Psoas muscle (tissue), 7 donors: ENCODE measurements at regions not wholly inside any gene's neighbourhood (a gene's known extent, or its start where the extent isn't known, plus 50 kb on each side); places are given as distances from the start of the nearest gene placed in this dataset.
"Not testable (repeated sequence)": the region's sequence is repeated elsewhere in the genome, so short reads cannot be mapped to it uniquely, and the experiment has no call there.

Experiments used
- ATAC-seq, 4 donors: fragments of 200-7000 bp; cut with Tn5 transposase; one replicate each; pipeline ENCODE4 v1.9.1; 2020; ENCODE audit warnings: moderate library complexity in 3 of 4, mild to moderate bottlenecking in 2 of 4
- DNase-seq, 2 donors: peaks; one replicate each; pipeline ENCODE4 v3.0.0-alpha.2; 2020
- H3K27ac ChIP-seq: fragments of 200-600 bp; one replicate; pipeline ENCODE4 v1.8.0; 2022
- H3K27me3 ChIP-seq, 3 donors: fragments of 200-600 bp in 1 of 3; one replicate each; pipeline versions ENCODE4 v1.6.1 to v1.8.0; 2013 to 2022; ENCODE audit warnings: low read length in 2 of 3, mild to moderate bottlenecking in 2 of 3, moderate library complexity in 1 of 3; ENCODE audit not compliant: insufficient read depth in 3 of 3
- H3K36me3 ChIP-seq, 2 donors: fragments of 200-600 bp in 1 of 2; one replicate each; pipeline versions ENCODE4 v1.6.1 to v1.8.0; 2013 to 2022; ENCODE audit warnings: low read depth in 1 of 2, mild to moderate bottlenecking in 1 of 2, moderate library complexity in 1 of 2; ENCODE audit not compliant: insufficient read depth in 1 of 2
- H3K4me1 ChIP-seq: fragments of 200-600 bp; one replicate; pipeline ENCODE4 v1.8.0; 2022
- H3K4me3 ChIP-seq: fragments of 200-600 bp; one replicate; pipeline ENCODE4 v1.8.0; 2022; ENCODE audit warnings: mild to moderate bottlenecking
- H3K9me3 ChIP-seq: fragments of 200-600 bp; one replicate; pipeline ENCODE4 v1.8.0; 2022
- CTCF ChIP-seq: fragments of 200-600 bp; IDR thresholded peaks from one replicate; pipeline ENCODE4 v1.8.0; 2022; ENCODE audit warnings: antibody characterized with exemption
- WGBS, 3 donors: extraction: QIAGEN DNeasy Blood & Tissue Kit; methylation state at CpG; one replicate each; pipeline versions ENCODE4 v1.1.6 to v1.1.7; 2013; 5-methylcytosine and 5-hydroxymethylcytosine counted together
- intact Hi-C, 2 donors: fragments of 100-400 bp; cut with DNase I; formaldehyde crosslinking; loops; one replicate each; pipeline versions ENCODE4 v1.11.0 to v1.14.2; 2022
- donor health status: healthy with polysubstance abuse.
- donor health status: DM: no; HTN: no; CAD: no; lungs with moderate emphysema.
- donor health status: Bipolar disorder and iron deficiency.
- donor health status: healthy.
- donor health status: DM: yes; HTN: yes; CAD: no.
- donor health status: DM: no; HTN: no; CAD: no.
- donor health status: DM: yes; HTN: yes; CAD: no.

DNA sequence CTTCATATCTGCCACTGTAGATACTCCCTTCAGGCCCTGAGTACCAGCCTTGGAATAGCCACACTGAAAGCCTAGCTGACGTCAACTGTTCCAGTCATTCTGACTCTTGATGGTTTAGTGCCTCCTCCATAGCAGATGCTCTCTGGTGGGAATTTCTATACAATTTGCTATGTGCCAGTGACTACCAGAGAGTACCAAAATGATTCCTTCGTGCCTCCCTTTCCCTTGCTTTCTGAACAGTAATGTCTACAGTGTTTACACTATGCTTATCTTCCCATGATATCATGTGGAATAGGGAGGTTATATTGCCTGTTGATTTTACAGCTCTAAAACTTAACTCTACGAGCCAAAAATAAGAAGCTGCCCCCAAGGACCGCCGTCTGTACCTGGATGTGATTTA lies 109.7 kb upstream of the GMNC start:
- Histone ChIP-seq H3K4me1 (no peaks in the 10 kb centered on the region), H3K27ac (no peak overlapping the region), H3K9me3 (no peaks in the 10 kb centered on the region), H3K4me3 (no peak overlapping the region), H3K36me3 (no peaks in the 10 kb centered on the region), H3K27me3 (no peaks in the 10 kb centered on the region)
- no peak for DNase-seq
- 43 to 75% (median 58%) methylated on average over 5 of the region's 5 CpGs for WGBS, 3 donors
- no peak for TF ChIP-seq CTCF
- intact Hi-C loops, result no loop called here
- no peak for ATAC-seq

DNA sequence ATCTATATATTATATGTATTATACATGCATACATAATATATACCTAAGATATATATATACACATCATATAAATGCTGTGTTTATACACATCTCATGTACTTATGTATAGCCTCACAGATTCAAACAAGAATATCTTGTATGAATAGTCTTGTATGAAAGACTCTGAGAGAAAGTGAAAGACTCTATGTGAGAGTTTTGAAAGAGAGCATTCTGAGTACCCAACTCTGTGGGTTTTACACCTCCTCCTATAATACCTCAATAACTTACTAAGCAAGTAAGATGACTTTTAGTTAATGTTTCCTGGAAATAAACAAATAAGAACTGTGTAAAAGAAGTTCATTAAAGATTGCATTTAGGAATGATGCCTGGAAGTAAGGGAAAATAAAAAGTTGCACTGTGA lies 108.1 kb upstream of the GMNC start:
- intact Hi-C loops, result no loop called here
- TF ChIP-seq CTCF, result no peak
- no peaks in the 10 kb centered on the region for H3K27me3 ChIP-seq
- no peak overlapping the region for H3K4me3 ChIP-seq
- H3K36me3 ChIP-seq, result no peaks in the 10 kb centered on the region
- H3K4me1 ChIP-seq, result no peaks in the 10 kb centered on the region
- no peaks in the 10 kb centered on the region for H3K9me3 ChIP-seq
- ATAC-seq, result no peak
- DNase-seq, result no peak
- no peak overlapping the region for H3K27ac ChIP-seq

DNA sequence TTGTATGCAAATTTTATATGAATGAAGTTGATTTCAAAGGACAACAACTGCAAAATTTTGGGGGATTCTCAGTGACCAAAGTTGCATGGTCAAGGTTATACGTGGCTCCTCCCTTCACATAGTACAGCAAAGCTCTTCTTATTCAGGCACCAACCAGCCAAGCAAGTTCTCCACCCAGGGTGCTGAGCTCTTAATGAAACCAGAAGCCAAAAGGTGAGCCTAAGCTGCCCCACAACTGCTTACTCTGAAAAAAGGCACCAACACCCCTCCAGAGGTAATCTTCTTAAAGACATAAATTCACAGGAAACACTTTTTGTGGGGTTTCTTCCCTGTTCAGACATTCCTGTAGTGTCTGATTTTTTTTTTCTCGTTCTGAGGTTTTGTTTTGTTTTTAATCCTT lies 106.1 kb upstream of the GMNC start:
- Histone ChIP-seq H3K9me3 (no peaks in the 10 kb centered on the region), H3K4me3 (no peak overlapping the region), H3K27ac (no peak overlapping the region), H3K36me3 (no peaks in the 10 kb centered on the region), H3K4me1 (no peaks in the 10 kb centered on the region), H3K27me3 (no peaks in the 10 kb centered on the region)
- intact Hi-C loops, result no loop called here
- no peak for ATAC-seq
- no peak for DNase-seq
- TF ChIP-seq CTCF, result no peak
- WGBS, 3 donors, result 35 to 44% (median 43%) methylated on average over 2 of the region's 2 CpGs

GRCh38 chr3:190964931-190965330 lies 102.4 kb upstream of the GMNC start:
- 48 to 70% (median 68%) methylated on average over 17 to 19 of the region's 20 CpGs for WGBS, 3 donors

DNA sequence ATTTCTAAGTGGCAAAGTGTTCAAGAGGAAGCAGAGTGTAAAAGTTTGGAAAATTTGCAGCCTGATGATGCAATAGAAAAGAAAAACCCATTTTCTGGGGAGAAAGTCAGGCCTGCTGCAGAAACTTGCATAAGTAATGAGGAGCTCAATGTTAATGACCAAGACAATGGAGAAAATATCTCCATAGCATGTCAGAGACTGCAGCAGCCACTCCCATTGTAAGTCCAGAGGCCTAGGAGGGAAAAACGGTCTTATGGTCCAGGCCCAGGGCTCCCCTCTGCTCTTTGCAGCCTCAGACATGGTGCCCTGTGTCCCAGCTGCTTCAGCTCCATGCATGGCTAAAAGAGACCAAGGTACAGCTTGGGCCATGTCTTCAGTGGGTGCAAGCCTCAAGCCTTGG lies 96.6 kb upstream of the GMNC start:
- no peaks in the 10 kb centered on the region for H3K27me3 ChIP-seq
- no peak for ATAC-seq
- no peaks in the 10 kb centered on the region for H3K36me3 ChIP-seq
- no peak overlapping the region for H3K4me3 ChIP-seq
- no peak for DNase-seq
- intact Hi-C loops, result no loop called here
- H3K27ac ChIP-seq, result no peak overlapping the region
- no peak for TF ChIP-seq CTCF
- H3K4me1 ChIP-seq, result no peaks in the 10 kb centered on the region
- 40 to 47% (median 47%) methylated on average over 1 of the region's 1 CpG for WGBS, 3 donors
- no peaks in the 10 kb centered on the region for H3K9me3 ChIP-seq

More at GRCh38 chr3:190964931-190965330, 102.4 kb upstream of the GMNC start:
- intact Hi-C loops, H3K4me1 ChIP-seq, H3K27ac ChIP-seq, H3K36me3 ChIP-seq, DNase-seq, H3K9me3 ChIP-seq, H3K4me3 ChIP-seq, ATAC-seq, H3K27me3 ChIP-seq: not testable (repeated sequence)
